ENCODE measurements at regions not wholly inside any gene's neighbourhood (a gene's known extent, or its start where the extent isn't known, plus 50 kb on each side); places are given as distances from the start of the nearest gene placed in this dataset.
A peak's percentile ranks its signal among the peaks of the same experiment; 100 is the strongest.

GRCh38 chr2:173419506-173419905 lies 64.8 kb downstream of the CDCA7 start:
- TF ChIP-seq POLR2AphosphoS5 (IDR thresholded peaks at IDR 0.05; ENCODE audit: low read depth) (no peak), REST (IDR thresholded peaks at IDR 0.05; ENCODE audit: insufficient replicate concordance, low read depth) (no peak), SPI1 (IDR thresholded peaks at IDR 0.05; ENCODE audit: borderline replicate concordance, low read depth) (peak; percentile 27; the same call in 1 of the 2 replicates), GABPA (IDR thresholded peaks at IDR 0.05; ENCODE audit: low read depth) (no peak), CTCF (IDR thresholded peaks at IDR 0.05; ENCODE audit: insufficient read depth, low read length) (no peak)
- no peak overlapping the region for H3K4me3 ChIP-seq (replicated peaks; ENCODE audit: insufficient read depth, low read length)
- no peak for DNase-seq (ENCODE audit: low read depth in 1 of 2, low spot score in 1 of 2)
- no peak overlapping the region for H3K27ac ChIP-seq (replicated peaks)
- H3K27me3 ChIP-seq (ENCODE audit: insufficient read depth, poor library complexity, severe bottlenecking) = no peaks in the 10 kb centered on the region

GRCh38 chr2:173424886-173425285 lies 70.2 kb downstream of the CDCA7 start:
- no peak overlapping the region for H3K4me3 ChIP-seq (replicated peaks; ENCODE audit: insufficient read depth, low read length)
- TF ChIP-seq GABPA (IDR thresholded peaks at IDR 0.05; ENCODE audit: low read depth) (no peak), CTCF (IDR thresholded peaks at IDR 0.05; ENCODE audit: insufficient read depth, low read length) (no peak), REST (IDR thresholded peaks at IDR 0.05; ENCODE audit: insufficient replicate concordance, low read depth) (no peak), SPI1 (IDR thresholded peaks at IDR 0.05; ENCODE audit: borderline replicate concordance, low read depth) (no peak), POLR2AphosphoS5 (IDR thresholded peaks at IDR 0.05; ENCODE audit: low read depth) (no peak)
- no peak for DNase-seq (ENCODE audit: low read depth in 1 of 2, low spot score in 1 of 2)
- H3K27ac ChIP-seq (replicated peaks) = no peak overlapping the region
- H3K27me3 ChIP-seq (ENCODE audit: insufficient read depth, poor library complexity, severe bottlenecking) = no peaks in the 10 kb centered on the region

- Histone ChIP-seq H3K27ac (replicated peaks) (no peak overlapping the region), H3K4me3 (replicated peaks; ENCODE audit: insufficient read depth, low read length) (no peak overlapping the region), H3K27me3 (ENCODE audit: insufficient read depth, poor library complexity, severe bottlenecking) (peaks cover 2% of the 10 kb centered on the region)
- TF ChIP-seq SPI1 (IDR thresholded peaks at IDR 0.05; ENCODE audit: borderline replicate concordance, low read depth) (no peak), REST (IDR thresholded peaks at IDR 0.05; ENCODE audit: insufficient replicate concordance, low read depth) (no peak), GABPA (IDR thresholded peaks at IDR 0.05; ENCODE audit: low read depth) (no peak), CTCF (IDR thresholded peaks at IDR 0.05; ENCODE audit: insufficient read depth, low read length) (no peak), POLR2AphosphoS5 (IDR thresholded peaks at IDR 0.05; ENCODE audit: low read depth) (no peak)
- DNase-seq (ENCODE audit: low read depth in 1 of 2, low spot score in 1 of 2) = no peak
Observed at GRCh38 chr2:173427887-173428668, 73.4 kb downstream of the CDCA7 start.
